ENCODE measurements at regions not wholly inside any gene's neighbourhood (a gene's known extent, or its start where the extent isn't known, plus 50 kb on each side); places are given as distances from the start of the nearest gene placed in this dataset.

- no peak for TF ChIP-seq CTCF (IDR thresholded peaks at IDR 0.05)
- no peak for TF ChIP-seq POLR2A (IDR thresholded peaks at IDR 0.05; ENCODE audit: low read depth)
Observed at GRCh38 chr5:68389618-68390017, 174.1 kb downstream of the PIK3R1 start.
